Pancreas (tissue), 10 donors: ENCODE measurements at regions not wholly inside any gene's neighbourhood (a gene's known extent, or its start where the extent isn't known, plus 50 kb on each side); places are given as distances from the start of the nearest gene placed in this dataset.

Experiments used
- ATAC-seq, 4 donors: fragments of 200-7000 bp; cut with Tn5 transposase; one replicate each; pipeline versions ENCODE4 v1.8.0 to v1.9.1; 2020; ENCODE audit warnings: mild to moderate bottlenecking in 4 of 4, moderate library complexity in 4 of 4
- DNase-seq, 6 donors: peaks; one replicate each; pipeline ENCODE4 v3.0.0-alpha.2; 2020
- FAIRE-seq: peaks from 2 replicates; lab custom pipeline; 2012; peaks lifted over from hg19 to GRCh38; lab: Jason Lieb, UNC
- H3K27ac ChIP-seq, 4 donors: fragments of 200-600 bp; sonication (generic); 1 replicate in 3 of 4; 2 replicates in 1 of 4; pipeline versions ENCODE4 v1.5.0 to v1.8.0; 2020
- H3K27me3 ChIP-seq, 4 donors: fragments of 200-600 bp; one replicate each; pipeline ENCODE4 v1.8.0; 2021
- H3K36me3 ChIP-seq, 3 donors: fragments of 200-600 bp; sonication (generic) in 1 of 3; one replicate each; pipeline versions ENCODE4 v1.5.0 to v1.8.0; 2020 to 2021
- H3K4me1 ChIP-seq, 3 donors: fragments of 200-600 bp; one replicate each; pipeline ENCODE4 v1.8.0; 2021
- H3K4me3 ChIP-seq, 4 donors: fragments of 200-600 bp; sonication (generic) in 2 of 4; one replicate each; pipeline versions ENCODE4 v1.5.0 to v1.8.0; 2020 to 2021
- H3K9me3 ChIP-seq, 4 donors: fragments of 200-600 bp; one replicate each; pipeline ENCODE4 v1.8.0; 2021
- WGBS, 2 donors: extraction: QIAGEN DNeasy Blood & Tissue Kit; methylation state at CpG; one replicate each; pipeline ENCODE4 v1.1.7; 2013; 5-methylcytosine and 5-hydroxymethylcytosine counted together
- intact Hi-C, 3 donors: fragments of 100-400 bp; cut with DNase I; formaldehyde crosslinking; loops; one replicate each; pipeline versions ENCODE4 v1.11.1 to v1.14.2; 2022
- TF ChIP-seq, protein P1 (sequence below), 4 donors: fragments of 200-600 bp; sonication (generic) in 3 of 4; IDR thresholded peaks; one replicate each; pipeline versions ENCODE4 v1.5.0 to v1.8.0; 2021; ENCODE audit warnings: antibody characterized with exemption in 4 of 4
- donor health status: healthy with polysubstance abuse.
- donor health status: DM: no; HTN: no; CAD: no; lungs with moderate emphysema.
- donor health status: DM: no; HTN: no; CAD: no.
- donor health status: control.
- donor health status: control.
- donor health status: Bipolar disorder and iron deficiency.
- donor health status: DM: yes; HTN: yes; CAD: no.
- donor health status: DM: no; HTN: no; CAD: no.
- donor health status: DM: no; HTN: no; CAD: no.
- donor health status: DM: yes; HTN: yes; CAD: no.

DNA sequence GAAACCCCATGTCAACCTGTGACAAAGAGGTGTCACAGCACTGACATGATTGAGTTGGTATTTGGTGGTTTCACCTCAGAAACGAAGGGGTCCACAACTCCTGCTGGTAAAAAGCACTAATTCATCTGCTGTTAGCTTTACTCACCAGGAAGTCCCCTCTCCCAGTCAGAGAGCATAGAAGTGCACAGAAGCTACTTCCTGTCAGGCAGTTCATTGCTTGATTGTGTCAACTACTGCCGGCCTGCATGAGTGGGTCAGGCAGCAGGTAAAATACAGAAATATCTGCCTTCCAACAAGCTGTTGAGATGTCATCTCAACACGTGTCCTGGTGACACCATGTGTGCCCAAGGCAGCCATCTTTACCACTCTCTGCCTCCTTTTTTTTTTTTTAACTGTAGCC is 596.6 kb upstream of the NR2F2 start:
- TF ChIP-seq, protein P1, sequence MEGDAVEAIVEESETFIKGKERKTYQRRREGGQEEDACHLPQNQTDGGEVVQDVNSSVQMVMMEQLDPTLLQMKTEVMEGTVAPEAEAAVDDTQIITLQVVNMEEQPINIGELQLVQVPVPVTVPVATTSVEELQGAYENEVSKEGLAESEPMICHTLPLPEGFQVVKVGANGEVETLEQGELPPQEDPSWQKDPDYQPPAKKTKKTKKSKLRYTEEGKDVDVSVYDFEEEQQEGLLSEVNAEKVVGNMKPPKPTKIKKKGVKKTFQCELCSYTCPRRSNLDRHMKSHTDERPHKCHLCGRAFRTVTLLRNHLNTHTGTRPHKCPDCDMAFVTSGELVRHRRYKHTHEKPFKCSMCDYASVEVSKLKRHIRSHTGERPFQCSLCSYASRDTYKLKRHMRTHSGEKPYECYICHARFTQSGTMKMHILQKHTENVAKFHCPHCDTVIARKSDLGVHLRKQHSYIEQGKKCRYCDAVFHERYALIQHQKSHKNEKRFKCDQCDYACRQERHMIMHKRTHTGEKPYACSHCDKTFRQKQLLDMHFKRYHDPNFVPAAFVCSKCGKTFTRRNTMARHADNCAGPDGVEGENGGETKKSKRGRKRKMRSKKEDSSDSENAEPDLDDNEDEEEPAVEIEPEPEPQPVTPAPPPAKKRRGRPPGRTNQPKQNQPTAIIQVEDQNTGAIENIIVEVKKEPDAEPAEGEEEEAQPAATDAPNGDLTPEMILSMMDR (IDR thresholded peaks at IDR 0.05), result no peak
- Histone ChIP-seq H3K27ac (no peak overlapping the region), H3K4me3 (no peak overlapping the region), H3K36me3 (no peaks in the 10 kb centered on the region), H3K4me1 (no peaks in the 10 kb centered on the region), H3K27me3 (no peaks in the 10 kb centered on the region), H3K9me3 (no peaks in the 10 kb centered on the region)
- ATAC-seq (no peak), DNase-seq (no peak), FAIRE-seq (no peak)
- intact Hi-C loops, result no loop called here
- 36 to 47% methylated on average over 3 of the region's 3 CpGs for WGBS, 2 donors

DNA sequence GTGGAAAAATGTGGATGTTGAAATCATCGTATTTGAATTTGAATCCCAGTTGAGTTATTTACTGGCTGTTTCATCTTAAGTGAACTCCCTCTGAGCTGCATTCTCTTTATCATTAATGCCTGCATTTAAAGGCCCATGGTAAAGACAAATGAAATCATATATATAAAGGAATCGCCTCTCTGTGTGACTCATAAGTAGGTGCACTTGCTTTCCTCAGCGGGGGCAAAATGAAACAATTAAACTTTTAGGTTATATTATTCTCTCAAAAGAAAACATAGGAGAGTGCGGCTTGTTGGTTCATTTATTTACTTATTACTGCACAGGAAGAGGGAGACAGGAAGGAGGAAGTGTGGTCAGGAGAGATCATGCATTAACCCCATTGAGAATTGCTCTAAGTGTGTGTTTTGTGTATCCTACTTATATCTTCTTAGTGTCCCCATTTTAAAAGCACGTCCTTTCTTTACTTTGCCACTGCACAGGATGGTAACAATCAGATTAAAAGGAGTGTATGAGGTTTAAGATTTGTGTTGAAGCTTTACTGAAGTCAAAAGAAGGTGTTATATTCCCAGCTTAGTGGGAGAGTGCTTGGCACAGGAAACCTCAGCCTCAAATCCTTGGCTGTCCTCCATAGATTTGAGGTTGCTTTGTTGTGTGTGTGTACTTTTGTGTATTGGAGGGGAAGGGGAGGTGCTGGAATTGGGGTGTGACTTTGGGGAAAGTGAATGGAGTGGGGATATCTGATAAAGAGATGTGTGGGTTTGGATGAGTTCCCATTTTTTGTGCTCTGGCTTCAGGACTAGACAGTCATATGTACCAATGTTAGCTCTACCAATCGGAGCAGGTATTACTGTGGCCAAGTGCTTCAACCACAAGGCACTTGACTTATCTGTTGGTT is 595.8 kb upstream of the NR2F2 start:
- WGBS, 2 donors, result 70 to 73% methylated on average over 6 of the region's 6 CpGs
- no peaks in the 10 kb centered on the region for H3K9me3 ChIP-seq
- DNase-seq (no peak), ATAC-seq (no peak), FAIRE-seq (no peak)
- intact Hi-C loops, result no loop called here
- no peak overlapping the region for H3K4me3 ChIP-seq
- no peak overlapping the region for H3K27ac ChIP-seq
- H3K4me1 ChIP-seq, result no peaks in the 10 kb centered on the region
- no peaks in the 10 kb centered on the region for H3K36me3 ChIP-seq
- TF ChIP-seq, protein P1 (IDR thresholded peaks at IDR 0.05), result no peak
- H3K27me3 ChIP-seq, result no peaks in the 10 kb centered on the region

DNA sequence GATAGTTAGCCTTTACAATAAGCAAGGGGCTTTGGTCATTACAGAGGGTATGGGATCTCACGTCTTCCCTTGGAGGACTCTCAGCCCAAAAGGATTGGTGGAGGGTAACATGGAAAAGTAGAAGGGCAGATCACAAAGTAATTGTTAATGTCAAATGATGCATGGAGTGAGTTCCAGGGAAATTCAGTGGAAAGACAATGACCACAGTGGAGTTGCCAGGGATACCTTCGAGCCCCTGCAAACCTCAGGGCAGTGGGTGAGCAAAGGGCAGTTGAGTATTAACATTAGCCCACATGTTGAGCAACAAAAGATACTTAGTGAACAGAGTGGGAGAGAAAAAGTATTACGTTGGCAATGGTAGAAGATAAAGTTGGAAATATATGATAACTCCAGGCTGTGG is 593.4 kb upstream of the NR2F2 start:
- no peak for ATAC-seq
- Histone ChIP-seq H3K27me3 (no peaks in the 10 kb centered on the region), H3K4me3 (no peak overlapping the region), H3K27ac (no peak overlapping the region), H3K36me3 (no peaks in the 10 kb centered on the region), H3K9me3 (no peaks in the 10 kb centered on the region), H3K4me1 (no peaks in the 10 kb centered on the region)
- TF ChIP-seq, protein P1 (IDR thresholded peaks at IDR 0.05), result no peak
- FAIRE-seq, result no peak
- no peak for DNase-seq
- intact Hi-C loops, result no loop called here
- WGBS, 2 donors, result 56 to 67% methylated on average over 3 of the region's 3 CpGs

DNA sequence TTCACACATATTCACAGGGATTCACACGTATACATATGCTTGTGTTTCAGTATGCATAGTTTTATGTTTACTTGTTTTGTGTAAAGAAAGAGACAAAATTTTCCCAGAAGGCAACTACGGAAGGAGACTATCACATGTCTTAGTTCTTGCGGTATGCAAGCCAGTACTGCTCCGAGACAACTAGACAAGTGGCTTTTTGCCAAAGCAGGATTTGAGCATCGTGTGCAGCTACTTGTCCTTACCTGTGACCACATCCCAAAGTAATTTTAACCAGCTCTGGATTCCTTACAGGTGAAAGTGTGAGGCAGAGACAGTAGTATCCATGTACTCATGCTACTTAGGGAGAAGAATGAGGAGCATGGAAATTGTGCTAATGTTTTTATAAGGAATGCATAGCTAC is 591.4 kb upstream of the NR2F2 start:
- WGBS, 2 donors, result 56 to 65% methylated on average over 5 of the region's 5 CpGs
- TF ChIP-seq, protein P1 (IDR thresholded peaks at IDR 0.05), result no peak
- ATAC-seq, result no peak
- FAIRE-seq, result no peak
- no peaks in the 10 kb centered on the region for H3K27me3 ChIP-seq
- no peak overlapping the region for H3K27ac ChIP-seq
- no peaks in the 10 kb centered on the region for H3K4me1 ChIP-seq
- H3K4me3 ChIP-seq, result no peak overlapping the region
- no peaks in the 10 kb centered on the region for H3K9me3 ChIP-seq
- intact Hi-C loops, result no loop called here
- DNase-seq, result no peak
- H3K36me3 ChIP-seq, result no peaks in the 10 kb centered on the region

DNA sequence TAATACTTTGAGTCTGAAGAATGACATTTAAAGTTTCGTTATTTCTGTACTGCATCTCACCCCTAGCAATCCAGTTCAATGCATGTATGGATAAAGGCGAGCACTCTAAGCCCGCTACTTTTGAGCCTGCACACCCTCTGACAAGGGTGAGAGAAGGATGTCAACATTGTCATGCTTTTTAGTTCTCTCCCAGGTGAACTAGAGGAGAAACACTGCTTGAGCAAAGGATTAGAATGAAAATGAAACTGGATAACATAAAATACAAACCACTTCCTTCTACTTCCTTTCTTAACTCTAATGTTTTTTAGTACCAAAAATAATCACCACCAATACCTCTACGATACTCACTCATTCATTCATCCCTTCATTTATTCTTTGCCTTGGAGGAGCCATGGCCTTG is 588.7 kb upstream of the NR2F2 start:
- DNase-seq, result no peak
- WGBS, 2 donors, result 72 to 78% methylated on average over 4 of the region's 4 CpGs
- TF ChIP-seq, protein P1 (IDR thresholded peaks at IDR 0.05), result no peak
- H3K4me3 ChIP-seq, result no peak overlapping the region
- intact Hi-C loops, result no loop called here
- no peaks in the 10 kb centered on the region for H3K27me3 ChIP-seq
- no peaks in the 10 kb centered on the region for H3K36me3 ChIP-seq
- ATAC-seq, result no peak
- H3K27ac ChIP-seq, result no peak overlapping the region
- no peaks in the 10 kb centered on the region for H3K4me1 ChIP-seq
- FAIRE-seq, result no peak
- no peaks in the 10 kb centered on the region for H3K9me3 ChIP-seq
